NCI-H1694 (cell line): ENCODE measurements at regions not wholly inside any gene's neighbourhood (a gene's known extent, or its start where the extent isn't known, plus 50 kb on each side); places are given as distances from the start of the nearest gene placed in this dataset.

Experiments used
- DNase-seq: peaks from one replicate; lab custom pipeline; 2025; lab: John Stamatoyannopoulos, UW

GRCh38 chr7:36802459-36803135 is 78.3 kb upstream of the AOAH start:
- DNase-seq = no peak

GRCh38 chr7:36796850-36797536 is 72.7 kb upstream of the AOAH start:
- no peak for DNase-seq

GRCh38 chr7:36795451-36796021 is 71.2 kb upstream of the AOAH start:
- no peak for DNase-seq

- peak; percentile 24 for DNase-seq
Observed at GRCh38 chr7:36794689-36795088, 70.4 kb upstream of the AOAH start.

GRCh38 chr7:36792421-36792820 is 68.1 kb upstream of the AOAH start:
- no peak for DNase-seq

GRCh38 chr7:36790311-36790787 is 66.1 kb upstream of the AOAH start:
- DNase-seq = no peak

- no peak for DNase-seq
Observed at GRCh38 chr7:36788825-36789470, 64.7 kb upstream of the AOAH start.

- DNase-seq = no peak
Observed at GRCh38 chr7:36787933-36788378, 63.7 kb upstream of the AOAH start.

- no peak for DNase-seq
Observed at GRCh38 chr7:36784991-36785940, 61.0 kb upstream of the AOAH start.

GRCh38 chr7:36781011-36781738 is 56.9 kb upstream of the AOAH start:
- no peak for DNase-seq

- DNase-seq = no peak
Observed at GRCh38 chr7:36777855-36778254, 53.6 kb upstream of the AOAH start.

- DNase-seq = no peak
Observed at GRCh38 chr7:36777062-36777461, 52.8 kb upstream of the AOAH start.

- no peak for DNase-seq
Observed at GRCh38 chr7:36775676-36776075, 51.4 kb upstream of the AOAH start.

- no peak for DNase-seq
Observed at GRCh38 chr7:36775061-36775620, 50.8 kb upstream of the AOAH start.
